NCI-H345 (cell line): ENCODE measurements at regions not wholly inside any gene's neighbourhood (a gene's known extent, or its start where the extent isn't known, plus 50 kb on each side); places are given as distances from the start of the nearest gene placed in this dataset.
"Not testable (repeated sequence)": the region's sequence is repeated elsewhere in the genome, so short reads cannot be mapped to it uniquely, and the experiment has no call there.

Experiments used
- DNase-seq: peaks from one replicate; lab custom pipeline; 2025; lab: John Stamatoyannopoulos, UW

DNA sequence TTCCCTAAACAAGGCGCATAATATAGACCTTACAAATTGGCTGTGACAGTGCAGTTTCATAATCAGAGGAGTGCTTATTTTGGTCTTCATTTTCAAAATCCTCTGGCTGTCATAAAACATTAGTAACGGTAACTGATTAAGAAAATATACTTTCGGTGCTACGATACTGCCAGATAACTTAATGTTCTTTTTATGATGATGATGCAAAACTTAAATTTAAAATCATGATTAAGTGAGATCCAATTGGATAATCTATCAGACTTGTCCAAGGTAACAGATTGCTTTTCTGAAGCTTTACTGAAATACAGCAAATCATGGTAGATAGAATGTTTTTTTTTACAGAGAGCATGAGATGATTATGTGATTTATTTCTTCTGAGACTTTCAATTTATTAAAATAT is 364.2 kb upstream of the CNTN3 start:
- no peak for DNase-seq

- not testable (repeated sequence) for DNase-seq
These were observed 370.8 kb upstream of the CNTN3 start for GRCh38 chr3:74985028-74985904.

- no peak for DNase-seq
These were observed 373.6 kb upstream of the CNTN3 start for GRCh38 chr3:74988095-74988494.

- no peak for DNase-seq
These were observed 378.4 kb upstream of the CNTN3 start for GRCh38 chr3:74992898-74993297.

- peak; percentile 1 for DNase-seq
These were observed 386.9 kb upstream of the CNTN3 start for GRCh38 chr3:75001330-75001729.

- peak; percentile 0 for DNase-seq
These were observed 398.4 kb upstream of the CNTN3 start for GRCh38 chr3:75012791-75013331.

- DNase-seq, result no peak
These were observed 399.5 kb upstream of the CNTN3 start for GRCh38 chr3:75014008-75014407.

GRCh38 chr3:75015280-75015679 is 400.8 kb upstream of the CNTN3 start:
- DNase-seq, result no peak

DNA sequence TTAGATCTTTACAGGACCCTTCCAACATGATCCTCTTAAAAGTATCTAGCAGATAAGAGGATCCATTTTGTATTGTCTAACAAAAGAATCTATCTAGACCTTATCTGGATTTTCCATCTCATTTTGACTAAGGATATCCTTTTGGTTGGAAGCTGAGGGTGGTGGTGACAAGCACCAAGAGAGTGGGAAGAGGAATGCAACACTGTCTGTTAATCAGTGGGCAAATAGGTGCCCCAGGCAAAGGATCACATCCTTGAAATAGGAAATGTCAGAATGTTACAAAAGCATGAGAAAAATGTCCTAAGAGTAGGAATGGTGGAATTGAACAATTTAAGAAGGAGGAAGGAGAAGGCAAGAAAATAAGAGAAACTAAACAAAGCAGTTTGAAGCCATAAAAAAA is 420.7 kb upstream of the CNTN3 start:
- no peak for DNase-seq

GRCh38 chr3:75042941-75043340 is 428.5 kb upstream of the CNTN3 start:
- no peak for DNase-seq

DNA sequence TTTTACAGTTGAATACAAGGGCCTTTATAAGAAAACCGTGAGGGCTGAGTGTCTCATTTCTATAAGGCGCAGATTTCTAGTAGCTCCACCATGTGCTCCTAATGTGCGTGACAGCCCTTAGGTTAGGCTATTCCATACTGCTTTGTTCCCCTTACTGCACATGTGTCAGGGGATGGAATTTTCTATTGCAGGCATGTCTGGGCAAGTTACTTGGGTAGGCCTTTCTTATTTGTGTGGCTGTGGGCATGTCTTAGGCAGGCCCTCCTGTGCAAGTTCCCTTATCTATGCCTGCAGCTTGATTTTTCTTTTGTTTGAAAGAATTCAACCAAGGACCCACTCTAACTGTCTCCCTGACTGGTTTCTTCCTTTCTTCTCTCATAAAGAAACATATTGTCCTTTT is 434.2 kb upstream of the CNTN3 start:
- no peak for DNase-seq

GRCh38 chr3:75049533-75049932 is 435.1 kb upstream of the CNTN3 start:
- no peak for DNase-seq

- no peak for DNase-seq
These were observed 444.7 kb upstream of the CNTN3 start for GRCh38 chr3:75059120-75059519.

DNA sequence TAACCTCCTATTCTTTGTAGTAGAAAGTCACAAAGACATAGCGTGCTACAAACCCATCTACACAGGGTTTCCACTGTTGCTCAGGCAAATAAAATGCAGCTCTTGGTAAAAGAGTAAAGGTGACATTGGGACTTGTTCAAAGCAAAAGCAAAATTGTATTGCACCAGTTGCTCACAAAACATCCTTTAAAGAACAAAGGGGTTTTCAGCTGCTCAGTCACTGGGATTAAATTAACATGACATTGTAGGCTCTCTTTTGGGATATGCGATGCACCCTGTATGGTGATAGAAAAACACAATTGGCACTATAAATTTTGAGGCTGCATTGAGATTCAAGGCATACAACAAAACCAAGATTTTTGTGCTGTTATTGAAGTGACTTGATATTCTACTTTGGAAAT is 447.3 kb upstream of the CNTN3 start:
- no peak for DNase-seq

DNA sequence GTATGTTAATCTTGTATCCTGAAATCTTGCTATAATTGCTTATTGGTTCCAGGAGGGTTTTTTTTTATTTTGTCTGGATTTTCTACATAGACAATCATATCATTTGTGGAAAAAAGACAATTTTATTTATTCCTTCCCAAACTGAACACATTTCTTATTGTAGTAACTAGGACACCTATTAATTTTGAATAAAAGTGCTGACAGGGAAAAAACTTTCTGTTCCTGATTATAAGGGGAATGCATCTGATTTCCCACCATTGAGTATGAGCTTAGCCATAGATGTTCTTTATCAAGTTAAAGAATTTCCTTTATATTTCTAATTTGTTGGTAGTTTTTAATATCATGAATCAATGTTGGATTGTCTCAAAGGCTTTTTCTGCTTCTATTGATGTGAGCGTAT is 460.7 kb upstream of the CNTN3 start:
- no peak for DNase-seq

- no peak for DNase-seq
These were observed 462.0 kb upstream of the CNTN3 start for GRCh38 chr3:75076481-75076880.

- DNase-seq, result no peak
These were observed 463.8 kb upstream of the CNTN3 start for GRCh38 chr3:75078290-75078689.

DNA sequence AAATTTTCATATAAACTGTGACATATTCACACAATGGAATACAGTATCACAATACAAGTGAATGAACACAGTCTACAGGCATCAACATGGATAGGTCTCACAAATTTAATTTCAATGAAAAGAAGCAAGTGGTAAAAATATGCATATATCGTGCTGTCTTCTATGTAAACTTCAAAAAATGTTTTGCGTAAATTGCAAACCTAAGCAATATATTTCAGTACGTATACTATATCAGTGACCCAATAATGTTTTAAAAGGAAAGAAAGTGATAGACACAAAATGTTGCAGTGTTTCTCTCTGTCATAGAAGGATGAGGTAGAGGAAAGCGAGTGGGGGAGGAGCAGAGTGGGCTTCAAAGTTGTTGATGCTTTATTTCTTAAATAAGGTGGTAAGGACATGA is 468.4 kb upstream of the CNTN3 start:
- no peak for DNase-seq

- no peak for DNase-seq
These were observed 475.4 kb upstream of the CNTN3 start for GRCh38 chr3:75089841-75090240.

GRCh38 chr3:75101329-75102147 is 487.1 kb upstream of the CNTN3 start:
- no peak for DNase-seq

DNA sequence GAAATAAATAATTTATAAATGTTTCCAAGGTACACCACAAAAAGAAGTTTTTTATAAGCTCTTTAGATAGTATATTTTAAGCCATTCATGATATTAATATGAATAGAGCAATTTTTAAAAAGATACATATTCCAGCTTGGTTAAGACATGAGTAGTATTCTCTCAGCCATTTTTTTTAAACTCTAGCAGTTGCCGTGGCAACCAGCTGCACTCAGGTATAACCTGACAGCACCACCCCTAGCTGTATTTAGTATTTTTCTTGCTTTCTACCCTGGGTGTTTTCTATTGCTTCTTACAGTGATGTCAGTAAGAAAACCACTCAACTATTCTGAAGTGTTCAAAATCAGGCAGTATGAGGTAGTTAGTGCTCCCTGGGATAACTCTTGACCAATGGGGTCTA is 496.3 kb upstream of the CNTN3 start:
- DNase-seq, result no peak

DNA sequence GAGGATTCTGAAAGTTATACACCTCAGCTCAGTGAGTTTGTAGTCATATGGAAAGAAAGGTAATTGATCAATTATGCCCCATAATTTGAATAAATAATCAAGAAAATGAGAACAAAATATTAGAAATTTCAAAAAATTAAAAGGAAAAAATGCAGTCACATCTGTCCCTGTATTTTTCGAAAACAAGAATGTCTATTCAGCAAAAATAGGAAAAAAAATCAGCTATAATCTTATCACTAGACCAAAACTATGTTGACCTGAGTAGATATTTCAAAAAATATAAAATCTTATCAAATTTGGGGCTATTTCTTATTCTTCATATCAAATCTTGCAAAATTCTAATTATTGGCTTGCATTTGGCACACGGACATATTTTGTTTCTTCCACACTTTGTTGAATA is 501.2 kb upstream of the CNTN3 start:
- no peak for DNase-seq

DNA sequence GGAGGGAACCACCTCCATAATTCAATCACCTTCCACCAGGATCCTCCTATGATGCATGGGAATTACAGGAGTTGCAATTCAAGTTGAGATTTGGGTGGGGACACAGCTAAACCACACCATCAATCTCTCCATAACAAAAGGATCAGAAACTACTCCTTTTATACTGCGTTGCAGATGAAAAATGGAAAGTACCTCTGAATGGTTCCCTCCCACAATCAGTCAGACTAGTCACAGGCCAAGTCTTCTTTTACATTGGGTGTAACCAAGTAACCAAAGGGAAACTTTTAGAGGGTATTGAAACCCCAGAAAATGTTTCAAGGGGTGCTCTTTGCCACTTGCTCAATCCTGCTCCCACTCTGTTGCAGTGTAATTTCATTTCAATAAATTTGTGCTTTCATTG is 504.3 kb upstream of the CNTN3 start:
- DNase-seq, result no peak
